GM18870 (cell line): ENCODE measurements at regions not wholly inside any gene's neighbourhood (a gene's known extent, or its start where the extent isn't known, plus 50 kb on each side); places are given as distances from the start of the nearest gene placed in this dataset.

Source experiments
- ATAC-seq: cut with Tn5 transposase; IDR thresholded peaks from one replicate; pipeline ENCODE4 v1.9.1; 2021; ENCODE audit warnings: moderate library complexity; ENCODE audit not compliant: unreplicated experiment

- no peak for ATAC-seq
Observed at GRCh38 chr7:121456785-121457359, 60.8 kb upstream of the FAM3C start.

GRCh38 chr7:121456015-121456414 is 59.9 kb upstream of the FAM3C start:
- no peak for ATAC-seq

DNA sequence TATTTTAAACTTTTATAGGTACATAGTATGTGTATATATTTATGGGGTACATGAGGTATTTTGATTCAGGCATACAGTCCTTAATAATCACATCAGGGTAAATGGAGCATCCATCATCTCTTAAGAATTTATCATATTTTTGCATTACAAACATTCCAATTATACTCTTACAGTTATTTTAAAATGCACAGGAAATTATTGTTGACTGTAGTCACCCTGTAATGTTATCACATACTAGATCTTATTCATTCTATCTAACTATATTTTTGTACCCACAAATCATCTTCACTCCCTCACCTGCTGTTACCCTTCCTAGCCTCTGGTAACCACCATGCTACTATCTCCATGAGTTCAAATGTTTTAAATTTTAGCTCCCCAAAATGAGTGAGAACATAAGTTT is 56.3 kb upstream of the FAM3C start:
- no peak for ATAC-seq

- no peak for ATAC-seq
Observed at GRCh38 chr7:121451367-121452094, 55.4 kb upstream of the FAM3C start.

DNA sequence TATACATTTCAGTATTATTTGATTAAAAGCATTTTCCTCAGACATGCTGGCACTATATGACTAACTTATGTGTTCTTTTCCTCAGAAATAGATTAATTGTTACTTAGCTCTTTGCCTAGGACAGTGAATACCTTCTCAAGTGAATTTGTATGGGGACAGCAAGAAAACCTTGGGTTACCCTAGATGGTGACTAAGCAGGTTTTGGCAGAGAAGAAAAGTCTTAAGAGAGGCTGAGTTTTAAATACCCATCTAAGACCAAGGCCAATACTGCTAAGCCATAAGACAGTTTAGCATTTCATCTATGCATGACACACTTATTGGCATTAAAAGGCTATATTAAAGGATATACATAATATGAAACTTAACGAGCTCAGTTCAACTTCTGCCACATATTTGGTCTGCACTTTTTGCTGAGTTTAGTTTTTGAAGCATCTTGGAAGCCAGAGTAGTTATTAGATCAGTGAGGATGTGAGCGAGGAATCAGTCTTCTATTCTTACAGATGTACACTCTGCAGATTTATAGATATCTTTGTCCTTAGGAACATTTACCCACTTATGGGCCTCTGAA is 54.6 kb upstream of the FAM3C start:
- no peak for ATAC-seq

DNA sequence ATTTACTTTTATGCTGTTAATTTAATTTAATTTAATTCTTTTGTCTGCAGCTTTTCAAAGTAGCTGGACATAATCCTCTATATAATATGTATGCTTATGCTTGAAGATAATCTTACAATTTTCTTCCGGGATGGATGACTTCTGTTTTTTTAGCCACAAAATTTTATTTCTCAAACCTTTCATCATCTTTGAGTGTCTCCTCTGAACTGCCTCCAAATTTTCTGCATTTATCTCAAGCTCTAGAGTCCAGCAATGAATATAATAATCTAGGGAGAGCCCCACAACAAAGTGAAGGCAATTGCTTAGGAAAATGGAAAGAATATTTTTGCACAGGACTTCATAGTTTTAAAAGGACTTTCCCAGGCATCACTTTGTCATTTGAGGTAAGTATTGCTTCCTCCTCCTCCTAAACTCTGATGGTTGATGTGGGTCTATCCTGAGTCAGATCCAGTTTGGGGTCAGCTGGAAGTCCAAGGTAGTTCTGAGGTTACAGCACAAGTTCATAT is 53.7 kb upstream of the FAM3C start:
- no peak for ATAC-seq

- no peak for ATAC-seq
Observed at GRCh38 chr7:121449329-121449728, 53.2 kb upstream of the FAM3C start.

GRCh38 chr7:121448429-121448828 is 52.3 kb upstream of the FAM3C start:
- no peak for ATAC-seq

DNA sequence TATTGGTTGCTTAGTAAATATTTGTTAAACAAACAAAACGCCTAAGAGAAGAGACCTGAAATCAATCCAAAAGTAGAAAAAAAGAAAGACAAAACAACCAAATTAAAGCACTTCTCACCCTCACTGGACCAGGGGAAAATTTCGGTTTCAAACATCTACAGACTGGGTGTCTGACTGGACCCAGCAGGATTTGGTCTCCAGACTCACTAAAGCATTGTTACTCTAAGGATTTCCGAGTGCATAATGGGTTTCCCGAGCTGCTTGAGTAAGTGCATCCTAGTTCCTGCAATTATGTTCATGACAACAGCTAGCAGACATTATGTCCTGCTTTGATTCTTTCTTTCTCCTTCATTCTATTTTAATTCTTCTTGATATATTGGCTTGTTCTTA is 51.8 kb upstream of the FAM3C start:
- ATAC-seq, result no peak

DNA sequence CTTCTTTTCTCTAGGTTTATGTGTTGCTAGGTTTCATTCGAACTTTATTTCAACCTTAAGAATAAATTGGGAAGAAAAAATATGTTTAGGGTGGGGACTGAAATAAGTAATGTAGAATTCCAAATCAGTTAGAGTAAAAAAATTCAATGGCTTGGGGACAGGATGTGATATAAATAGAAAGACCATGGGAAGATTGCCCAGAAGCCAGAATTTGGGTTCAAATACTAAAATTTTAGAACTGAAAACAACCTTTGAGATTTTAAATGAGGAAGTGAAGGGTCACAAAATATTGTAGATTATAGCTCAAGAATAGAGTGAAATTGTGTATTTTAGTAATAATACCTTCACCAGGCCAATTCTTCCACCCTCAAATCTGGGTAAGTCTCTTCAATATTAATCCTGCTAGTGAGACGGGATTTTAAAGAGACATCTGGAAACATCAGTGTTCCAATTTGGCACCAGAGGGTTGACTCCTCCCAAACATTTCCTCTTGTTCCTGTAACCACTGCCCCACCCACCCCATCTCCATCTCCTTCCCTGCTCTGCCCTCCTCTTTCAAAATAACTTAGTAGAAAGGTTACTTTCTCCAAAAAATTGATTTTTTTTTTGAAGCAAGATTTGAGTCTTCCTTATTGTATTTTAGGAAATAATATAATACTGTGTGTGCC is 51.3 kb upstream of the FAM3C start:
- no peak for ATAC-seq

- ATAC-seq, result no peak
Observed at GRCh38 chr7:121446526-121446925, 50.4 kb upstream of the FAM3C start.
